ENCODE measurements at regions not wholly inside any gene's neighbourhood (a gene's known extent, or its start where the extent isn't known, plus 50 kb on each side); places are given as distances from the start of the nearest gene placed in this dataset.
A peak's percentile ranks its signal among the peaks of the same experiment; 100 is the strongest.

DNA sequence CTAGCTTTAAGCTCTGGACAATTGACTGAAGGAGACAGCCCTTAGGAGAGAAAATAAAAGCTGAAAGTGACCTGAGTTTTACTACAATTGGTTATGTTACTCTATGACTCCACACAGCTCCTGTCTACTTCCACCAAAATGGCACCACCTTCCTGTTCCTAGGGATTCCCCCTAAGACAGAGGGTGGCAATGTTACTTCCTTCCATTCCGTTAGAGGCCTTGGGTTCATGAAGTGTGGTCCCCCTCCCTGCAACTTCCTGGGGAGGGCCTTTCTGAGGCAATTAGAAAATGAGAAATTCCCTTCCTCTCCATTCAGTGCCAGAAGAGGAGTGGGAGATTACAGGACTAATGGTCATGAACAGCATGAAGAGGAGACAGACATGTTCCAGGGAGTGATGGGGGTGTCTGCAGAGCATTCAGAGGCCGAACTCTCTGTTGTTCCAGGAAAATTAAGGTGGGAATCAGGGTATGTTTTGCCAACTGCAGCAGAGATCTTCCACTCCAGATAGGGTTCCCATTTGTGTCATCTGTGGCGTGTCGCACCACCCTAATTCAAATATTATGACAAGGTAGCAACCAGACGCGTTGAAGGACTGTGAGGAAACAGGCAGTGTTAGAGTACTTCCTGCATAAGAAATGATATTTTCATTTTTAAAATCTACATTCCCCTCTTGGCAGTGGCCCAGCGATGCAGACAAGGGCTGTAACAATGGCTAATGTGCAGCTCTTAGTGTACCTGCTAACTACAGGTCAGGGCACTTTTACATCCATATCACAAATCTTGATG lies 53.1 kb upstream of the TRIM67 start:
- DNase-seq (ENCODE audit: low read depth in 2 of 2), result no peak

DNA sequence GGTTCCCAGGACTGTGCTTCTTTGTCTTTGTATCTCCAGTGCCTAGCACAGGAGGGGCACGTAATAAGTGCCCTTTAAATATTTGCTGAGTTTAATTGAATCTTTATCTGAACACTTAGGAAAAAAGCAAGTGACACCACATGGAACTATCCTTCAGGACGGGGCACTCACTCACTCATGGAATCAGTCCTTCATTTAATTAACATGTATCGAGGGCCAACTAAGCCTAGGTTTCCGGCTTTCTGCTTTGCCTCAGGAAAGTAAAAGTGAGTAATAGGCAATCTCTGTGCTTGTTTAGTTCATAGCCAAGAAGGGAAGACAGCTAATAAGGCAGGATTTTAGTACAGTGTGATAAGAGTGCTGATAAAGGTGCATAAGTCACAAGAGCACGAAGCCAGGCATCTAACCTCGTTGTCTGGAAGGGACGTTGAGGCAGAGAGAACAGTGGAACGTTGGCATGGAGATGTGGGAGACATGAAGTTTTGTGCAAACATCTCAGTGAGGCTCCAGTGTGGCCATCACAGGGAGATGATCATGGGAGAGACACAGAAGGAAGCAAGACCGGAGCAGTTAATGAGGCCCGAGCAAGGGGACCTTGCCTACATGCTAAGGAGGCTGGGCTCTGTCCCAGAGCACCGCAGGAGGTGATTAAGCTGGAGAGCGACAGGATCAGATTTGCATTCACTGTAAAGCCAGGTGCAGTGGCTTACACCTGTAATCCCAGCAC lies 54.1 kb upstream of the TRIM67 start:
- no peak for DNase-seq (ENCODE audit: low read depth in 2 of 2)

DNA sequence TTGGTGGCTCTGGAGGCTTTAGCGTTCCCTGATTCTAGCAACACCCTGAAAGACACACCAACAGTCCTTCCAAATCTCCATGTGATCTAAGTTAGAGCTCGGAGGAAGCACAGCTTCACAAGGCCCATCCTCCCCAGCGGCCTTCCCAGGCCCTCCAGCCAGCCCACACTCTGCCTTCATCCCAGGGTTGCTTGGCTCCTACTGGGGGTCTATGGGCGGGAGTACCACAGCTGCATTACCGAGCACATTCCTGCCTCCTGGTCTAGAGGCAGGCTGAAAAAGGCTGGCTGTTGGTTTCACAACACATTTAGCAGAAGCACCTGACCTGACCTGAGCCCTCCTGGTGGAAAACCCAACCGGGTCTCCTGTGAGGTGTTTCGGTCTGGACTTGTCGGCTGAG lies 54.7 kb upstream of the TRIM67 start:
- DNase-seq (ENCODE audit: low read depth in 2 of 2), result no peak

DNA sequence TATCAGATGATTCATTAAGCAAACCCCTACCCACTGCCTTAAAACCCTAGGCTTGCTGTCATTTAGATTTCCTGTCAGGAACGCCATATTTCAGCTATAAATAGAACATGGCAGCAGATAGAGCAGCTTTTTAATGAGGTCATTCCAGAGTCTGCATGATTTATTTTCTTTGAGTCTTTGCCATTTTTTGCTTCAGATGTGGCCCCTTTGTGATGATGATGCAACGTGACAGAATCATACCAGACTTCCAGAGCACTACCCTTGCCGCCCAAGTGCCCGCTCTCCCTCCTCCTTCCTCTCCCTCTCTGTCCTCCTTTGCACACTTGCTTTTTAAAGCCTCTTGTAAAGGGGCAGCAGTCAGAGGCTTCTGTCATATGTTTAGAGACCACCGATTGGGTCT lies 55.5 kb upstream of the TRIM67 start:
- DNase-seq (ENCODE audit: low read depth in 2 of 2), result no peak

DNA sequence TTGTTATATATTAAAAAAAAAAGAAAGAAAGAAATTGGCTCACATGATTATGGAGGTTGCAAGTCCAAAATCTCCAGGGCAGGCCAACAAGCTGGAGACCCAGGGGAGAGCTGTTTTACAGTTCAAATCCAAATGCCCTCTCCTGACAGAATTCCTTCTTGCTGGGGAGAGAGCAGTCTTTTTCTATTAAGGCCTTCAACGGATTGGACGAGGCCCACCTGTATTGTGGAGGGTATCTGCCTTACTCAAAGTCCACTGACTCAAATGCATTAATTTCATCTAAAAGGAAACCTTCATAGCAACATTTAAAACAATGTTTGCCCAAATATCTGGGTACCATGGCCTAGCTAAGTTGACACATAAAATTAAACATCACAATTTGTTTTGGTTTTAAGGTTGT lies 56.9 kb upstream of the TRIM67 start:
- DNase-seq (ENCODE audit: low read depth in 2 of 2), result no peak

DNA sequence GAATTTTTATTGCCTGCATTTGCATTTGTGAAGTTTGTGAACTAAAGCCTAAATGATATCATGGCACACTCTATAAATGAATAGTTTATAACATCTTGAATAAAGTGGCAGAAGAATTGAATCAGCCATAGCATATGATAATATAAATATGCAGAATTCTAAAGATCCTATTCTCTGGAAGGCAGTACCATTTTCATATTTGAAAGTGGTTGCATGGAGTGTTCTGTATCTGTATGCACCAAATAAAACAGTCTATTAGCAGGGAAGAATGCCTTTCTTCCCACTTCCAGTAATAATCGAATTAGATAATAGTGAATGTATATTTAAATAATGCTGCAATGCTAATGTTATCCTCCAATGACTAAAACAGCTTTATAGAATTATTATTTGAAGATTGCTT lies 57.9 kb upstream of the TRIM67 start:
- no peak for DNase-seq (ENCODE audit: low read depth in 2 of 2)

DNA sequence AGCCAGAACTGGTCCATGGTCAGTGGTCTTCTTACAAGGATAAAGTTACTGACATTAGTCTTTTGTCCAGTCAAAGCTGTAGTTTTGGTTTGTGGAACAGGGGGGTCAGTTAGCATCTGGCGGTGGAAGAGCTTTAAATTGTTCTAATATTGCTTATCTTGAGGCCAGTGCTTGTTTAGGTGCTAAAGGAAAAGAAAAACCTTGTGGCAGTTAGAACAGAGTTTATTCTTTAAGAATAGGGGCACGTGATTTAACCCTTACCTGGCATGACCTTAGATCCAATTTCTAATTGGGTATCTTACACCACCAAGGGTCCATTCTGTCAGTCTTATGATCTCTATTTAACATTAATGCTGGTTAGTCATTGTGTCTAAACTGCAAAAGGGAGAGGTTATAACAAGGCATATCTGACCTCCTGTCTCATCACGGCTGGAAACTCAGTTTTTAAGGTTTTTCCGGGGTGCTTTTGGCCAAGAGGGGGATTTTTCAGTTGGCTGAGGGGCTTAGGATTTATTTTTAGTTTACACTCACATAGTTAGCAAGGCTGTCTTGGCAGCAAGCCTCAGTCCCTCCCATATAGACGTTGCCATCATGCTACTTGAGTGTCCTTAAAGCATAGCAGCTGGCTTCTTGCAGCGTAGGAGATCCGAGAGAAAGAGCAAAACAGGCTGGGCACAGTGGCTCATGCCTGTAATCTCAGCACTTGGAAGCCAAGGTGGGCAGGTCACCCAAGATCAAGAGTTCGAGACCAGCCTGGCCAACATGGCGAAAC lies 60.1 kb upstream of the FAM89A start:
- no peak for DNase-seq (ENCODE audit: low read depth in 2 of 2)

DNA sequence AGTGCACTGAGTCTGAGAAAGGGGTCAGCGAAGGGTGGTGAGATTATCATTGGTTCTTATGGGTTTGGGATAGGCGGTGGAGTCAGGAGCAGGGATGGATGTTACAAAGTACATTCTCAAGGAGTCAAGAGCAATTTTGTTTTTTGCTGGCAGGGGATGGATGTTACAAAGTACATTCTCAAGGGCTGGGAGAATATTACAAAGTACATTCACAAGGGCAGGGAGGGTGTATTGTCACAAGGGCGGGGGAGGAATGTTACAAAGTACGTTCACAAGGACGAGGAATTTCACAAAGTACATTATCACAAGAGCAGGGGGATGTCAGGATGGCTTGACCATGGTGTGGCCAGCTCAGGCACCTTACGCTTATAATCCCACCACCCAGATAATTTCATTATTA lies 59.3 kb upstream of the FAM89A start:
- DNase-seq (ENCODE audit: low read depth in 2 of 2), result no peak

DNA sequence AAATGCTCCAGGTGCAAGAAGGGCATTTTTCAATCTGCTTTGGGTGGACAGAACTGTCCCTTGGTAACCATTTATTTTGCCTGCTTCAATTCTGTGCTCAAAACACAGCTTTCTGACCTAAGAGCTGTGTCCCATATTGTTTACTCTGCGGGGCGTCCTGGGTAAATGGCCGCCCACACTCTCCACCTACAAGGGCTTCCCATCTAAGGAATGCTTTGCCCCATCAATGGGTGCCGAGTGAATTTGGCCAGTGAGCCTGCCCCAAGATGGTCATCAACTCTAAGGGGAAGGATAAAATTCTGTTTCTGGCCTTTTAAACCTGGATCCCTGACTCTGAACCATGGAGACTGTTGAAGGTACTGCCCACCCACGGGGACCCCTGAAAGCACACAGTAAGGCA lies 55.5 kb upstream of the FAM89A start:
- no peak for DNase-seq (ENCODE audit: low read depth in 2 of 2)

DNA sequence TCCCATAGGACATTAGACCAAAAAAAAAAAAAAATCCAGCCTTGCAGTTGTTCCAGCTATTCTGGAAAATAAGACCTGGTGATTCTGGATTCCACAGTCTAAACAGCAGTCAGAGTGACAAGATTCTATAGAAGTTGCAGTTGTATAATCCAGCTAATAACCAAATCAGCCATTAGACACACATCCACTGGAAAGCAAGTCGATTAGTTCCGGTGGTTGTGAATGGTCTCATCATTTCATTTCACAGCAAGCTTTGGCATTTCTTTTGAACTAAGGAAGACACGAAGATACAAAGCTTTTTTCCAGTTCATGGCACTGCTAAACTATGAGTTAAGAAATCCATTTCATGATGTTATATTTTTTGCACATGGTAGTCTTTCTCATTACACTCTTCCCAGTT lies 54.4 kb upstream of the FAM89A start:
- no peak for DNase-seq (ENCODE audit: low read depth in 2 of 2)

DNA sequence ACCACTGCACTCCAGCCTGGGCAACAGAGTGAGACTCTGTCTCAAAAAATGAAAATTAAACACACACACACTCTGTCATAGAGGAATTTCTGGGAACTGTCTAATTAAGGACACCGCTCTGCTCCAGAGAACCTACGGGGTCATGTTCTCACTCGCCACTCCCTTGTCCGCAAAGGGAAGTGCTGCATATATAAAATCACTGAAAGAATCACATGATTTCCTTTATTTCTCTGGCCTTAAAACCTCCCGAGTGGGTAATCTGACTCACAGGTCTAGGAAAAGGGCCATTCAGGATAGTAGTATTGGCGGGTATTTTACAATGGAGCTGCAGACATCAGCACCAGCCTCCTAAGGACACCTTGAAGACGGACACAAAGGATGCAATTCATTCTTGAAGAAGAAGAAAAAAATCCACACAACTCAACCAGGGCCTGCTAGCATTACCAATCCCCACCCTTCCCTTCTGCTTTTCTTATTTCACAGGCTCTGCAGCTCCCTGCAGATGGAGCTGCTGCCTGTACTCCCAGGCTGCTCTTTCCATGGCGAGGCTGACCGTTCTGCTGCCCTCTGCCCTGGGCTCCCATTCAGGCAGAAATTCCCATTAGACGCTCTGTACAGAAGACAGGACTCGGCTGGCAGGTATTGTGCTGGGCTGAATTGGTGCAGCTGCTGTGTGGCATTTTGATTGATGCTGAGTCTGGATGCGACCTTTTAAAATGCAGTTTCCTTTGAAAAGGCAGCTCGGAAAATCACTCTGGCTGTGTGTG lies 53.3 kb upstream of the FAM89A start:
- DNase-seq (ENCODE audit: low read depth in 2 of 2), result no peak

DNA sequence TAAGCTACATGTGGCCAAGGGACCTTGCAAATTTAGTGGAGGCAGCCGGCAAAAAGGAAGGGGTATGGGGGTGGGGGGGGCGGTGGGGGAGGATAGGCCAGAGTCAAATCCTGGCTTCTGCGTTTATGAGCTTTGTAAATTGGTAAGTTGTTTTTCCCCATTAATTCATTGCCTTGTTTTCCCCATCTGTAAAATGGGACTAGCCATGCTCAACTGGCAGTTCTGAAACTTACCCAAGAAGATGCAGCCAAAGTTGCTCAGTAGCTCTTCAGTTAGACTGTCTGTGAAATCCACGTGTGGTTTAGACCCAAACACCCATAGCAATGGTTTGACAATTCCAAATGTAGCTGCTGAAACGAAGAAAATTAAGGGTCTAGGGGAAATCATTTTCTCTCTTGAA lies 52.3 kb upstream of the FAM89A start:
- no peak for DNase-seq (ENCODE audit: low read depth in 2 of 2)

DNA sequence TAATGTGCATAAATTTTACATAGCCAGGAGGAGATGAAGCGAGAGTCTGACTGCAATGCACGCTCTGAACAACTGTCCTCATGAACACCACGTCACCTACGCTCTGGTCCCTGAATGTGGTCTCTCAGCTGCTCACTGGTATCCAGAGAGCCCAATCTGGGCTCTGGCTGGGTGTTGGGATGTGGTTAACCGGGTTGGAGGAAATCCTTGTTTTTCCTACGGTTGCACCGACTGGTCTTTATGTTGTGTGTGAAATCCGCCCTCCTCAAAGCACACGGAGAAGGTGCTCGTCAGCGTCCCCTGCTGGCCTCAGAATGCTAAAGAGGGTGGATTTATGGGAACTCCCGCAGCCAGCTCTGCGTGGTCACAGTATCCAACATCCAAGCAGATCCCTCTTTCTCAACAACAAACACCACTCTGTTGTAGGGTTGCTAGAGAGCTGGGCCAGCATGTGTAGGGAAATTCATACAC lies 51.8 kb upstream of the FAM89A start:
- peak in 1 of 2 donors; percentile 4 for DNase-seq (ENCODE audit: low read depth in 2 of 2)

DNA sequence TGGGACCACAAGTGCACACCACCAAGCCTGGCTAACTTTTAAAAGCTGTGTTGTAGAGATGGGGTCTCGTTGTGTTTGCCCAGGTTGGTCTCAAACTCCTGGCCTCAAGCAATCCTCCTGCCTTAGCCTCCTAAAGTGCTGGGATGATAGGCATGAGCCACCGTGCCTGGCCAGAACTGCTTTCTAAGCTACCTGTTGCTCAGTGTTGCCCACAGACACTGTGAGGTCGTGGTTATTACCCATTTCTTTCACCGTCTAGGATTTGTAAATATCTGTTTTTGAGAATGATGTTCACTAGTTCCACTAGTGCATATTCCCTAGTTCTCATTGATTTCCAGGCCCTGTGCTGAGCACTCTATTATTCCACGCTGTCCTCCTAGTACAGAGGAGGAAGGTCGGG lies 51.4 kb upstream of the FAM89A start:
- DNase-seq (ENCODE audit: low read depth in 2 of 2), result no peak
